ENCODE measurements at regions not wholly inside any gene's neighbourhood (a gene's known extent, or its start where the extent isn't known, plus 50 kb on each side); places are given as distances from the start of the nearest gene placed in this dataset.
"Not testable (repeated sequence)": the region's sequence is repeated elsewhere in the genome, so short reads cannot be mapped to it uniquely, and the experiment has no call there.

DNA sequence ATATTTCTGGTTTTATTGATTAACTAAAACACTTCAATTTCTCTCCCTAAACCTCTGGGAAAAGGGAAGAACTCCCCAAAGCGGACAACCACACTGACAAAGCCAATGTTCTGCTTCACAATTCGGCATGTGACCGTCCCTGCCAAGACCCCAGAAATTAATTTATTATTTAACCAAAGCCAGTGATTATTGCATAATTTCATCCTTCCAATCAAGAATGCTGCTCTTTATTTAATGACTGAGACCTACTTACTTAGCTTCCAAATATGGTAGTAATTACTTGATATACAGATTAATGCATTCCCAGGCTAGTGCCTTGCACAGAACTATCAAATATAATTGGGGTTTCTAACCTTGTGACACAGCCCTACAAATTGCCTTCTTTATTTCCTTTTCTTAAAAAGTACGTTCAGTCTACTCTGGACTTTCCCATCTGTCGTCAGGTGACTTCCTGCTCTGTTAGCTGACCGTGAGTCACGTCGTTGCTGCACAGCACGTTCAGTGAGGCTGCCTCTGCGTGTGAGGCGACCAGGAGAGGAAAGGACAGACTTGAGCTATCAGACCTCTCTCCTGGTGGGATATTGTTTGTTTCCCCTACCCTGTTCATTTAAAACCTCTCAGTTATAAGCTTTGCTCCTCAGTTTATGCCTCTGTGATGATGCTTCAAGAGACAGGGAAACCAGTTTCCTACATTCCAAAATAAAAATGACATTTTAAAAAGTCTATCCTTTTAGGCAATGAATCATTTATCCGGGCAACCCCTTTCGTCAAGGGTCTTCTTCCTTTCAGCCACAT lies 55.7 kb upstream of the TNFAIP3 start:
- H3K27me3 Mint-ChIP-seq (ENCODE audit: unreplicated experiment), result no peaks in the 10 kb centered on the region
- H3K9me3 Mint-ChIP-seq (ENCODE audit: unreplicated experiment), result no peaks in the 10 kb centered on the region
- peak overlapping the region; percentile 67 for H3K27ac Mint-ChIP-seq (ENCODE audit: unreplicated experiment)
- no peaks in the 10 kb centered on the region for H3K36me3 Mint-ChIP-seq (ENCODE audit: unreplicated experiment)
- peaks cover 31% of the 10 kb centered on the region for H3K4me1 Mint-ChIP-seq (ENCODE audit: unreplicated experiment)
- peak overlapping the region; percentile 61 for H3K4me3 Mint-ChIP-seq (ENCODE audit: unreplicated experiment)
- TF ChIP-seq CTCF (IDR thresholded peaks at IDR 0.05), result no peak
- DNase-seq (ENCODE audit: extremely low spot score, unreplicated experiment), result no peak

- Mint-ChIP-seq H3K36me3 (ENCODE audit: unreplicated experiment) (no peaks in the 10 kb centered on the region), H3K4me1 (ENCODE audit: unreplicated experiment) (peaks cover 31% of the 10 kb centered on the region), H3K27ac (ENCODE audit: unreplicated experiment) (peak overlapping the region; percentile 67), H3K4me3 (ENCODE audit: unreplicated experiment) (peak overlapping the region; percentile 61), H3K27me3 (ENCODE audit: unreplicated experiment) (no peaks in the 10 kb centered on the region), H3K9me3 (ENCODE audit: unreplicated experiment) (no peaks in the 10 kb centered on the region)
- no peak for DNase-seq (ENCODE audit: extremely low spot score, unreplicated experiment)
- TF ChIP-seq CTCF (IDR thresholded peaks at IDR 0.05), result no peak
Observed at GRCh38 chr6:137811916-137812553, 55.0 kb upstream of the TNFAIP3 start.

DNA sequence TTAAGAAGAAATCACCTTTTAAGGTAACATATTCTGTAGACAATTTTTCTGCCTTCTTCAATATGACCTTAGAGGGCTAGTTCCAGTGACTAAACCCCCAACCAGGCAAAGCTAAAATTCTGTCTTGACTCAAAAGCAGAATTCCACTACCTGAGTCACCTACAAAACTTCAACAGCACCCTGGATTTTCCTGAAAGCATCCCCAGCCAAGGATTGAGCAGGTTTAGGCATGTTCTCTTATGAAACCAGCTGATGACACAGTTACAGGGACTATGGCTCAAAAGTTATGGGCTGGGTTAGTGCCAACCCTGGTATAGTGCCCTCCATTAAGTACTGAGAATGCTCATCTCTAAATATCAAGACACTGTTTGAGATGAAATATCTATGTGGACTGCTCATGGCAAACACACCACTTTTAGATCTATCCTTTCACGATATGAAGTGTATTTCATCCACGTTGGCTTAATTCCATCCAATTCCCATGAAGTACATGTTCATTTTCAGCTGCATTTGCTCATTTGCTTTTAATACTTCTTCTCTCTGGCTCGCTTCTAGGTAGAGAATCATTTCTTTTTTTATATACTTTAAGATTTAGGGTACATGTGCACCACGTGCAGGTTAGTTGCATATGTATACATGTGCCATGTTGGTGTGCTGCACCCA lies 53.6 kb upstream of the TNFAIP3 start:
- no peak overlapping the region for H3K27ac Mint-ChIP-seq (ENCODE audit: unreplicated experiment)
- TF ChIP-seq CTCF (IDR thresholded peaks at IDR 0.05), result no peak
- no peak overlapping the region for H3K4me3 Mint-ChIP-seq (ENCODE audit: unreplicated experiment)
- no peaks in the 10 kb centered on the region for H3K27me3 Mint-ChIP-seq (ENCODE audit: unreplicated experiment)
- H3K36me3 Mint-ChIP-seq (ENCODE audit: unreplicated experiment), result no peaks in the 10 kb centered on the region
- no peaks in the 10 kb centered on the region for H3K9me3 Mint-ChIP-seq (ENCODE audit: unreplicated experiment)
- H3K4me1 Mint-ChIP-seq (ENCODE audit: unreplicated experiment), result peaks cover 22% of the 10 kb centered on the region
- no peak for DNase-seq (ENCODE audit: extremely low spot score, unreplicated experiment)

GRCh38 chr6:137814030-137814429 lies 53.0 kb upstream of the TNFAIP3 start:
- not testable (repeated sequence) for H3K4me3 Mint-ChIP-seq (ENCODE audit: unreplicated experiment); H3K36me3 Mint-ChIP-seq (ENCODE audit: unreplicated experiment); DNase-seq (ENCODE audit: extremely low spot score, unreplicated experiment); H3K27ac Mint-ChIP-seq (ENCODE audit: unreplicated experiment); H3K9me3 Mint-ChIP-seq (ENCODE audit: unreplicated experiment); H3K27me3 Mint-ChIP-seq (ENCODE audit: unreplicated experiment)
- H3K4me1 Mint-ChIP-seq (ENCODE audit: unreplicated experiment), result peaks cover 17% of the 10 kb centered on the region

- no peak for TF ChIP-seq CTCF (IDR thresholded peaks at IDR 0.05)
- H3K9me3 Mint-ChIP-seq (ENCODE audit: unreplicated experiment), result no peaks in the 10 kb centered on the region
- H3K4me3 Mint-ChIP-seq (ENCODE audit: unreplicated experiment), result no peak overlapping the region
- no peak for DNase-seq (ENCODE audit: extremely low spot score, unreplicated experiment)
- H3K27me3 Mint-ChIP-seq (ENCODE audit: unreplicated experiment), result no peaks in the 10 kb centered on the region
- H3K27ac Mint-ChIP-seq (ENCODE audit: unreplicated experiment), result no peak overlapping the region
- H3K4me1 Mint-ChIP-seq (ENCODE audit: unreplicated experiment), result peaks cover 18% of the 10 kb centered on the region
- no peaks in the 10 kb centered on the region for H3K36me3 Mint-ChIP-seq (ENCODE audit: unreplicated experiment)
Observed at GRCh38 chr6:137815692-137816091, 51.4 kb upstream of the TNFAIP3 start.

All from osteocyte (in vitro differentiated cells).